Transverse colon (tissue), 3 donors: ENCODE measurements at regions not wholly inside any gene's neighbourhood (a gene's known extent, or its start where the extent isn't known, plus 50 kb on each side); places are given as distances from the start of the nearest gene placed in this dataset.

Source experiments
- CTCF ChIP-seq, 5 experiments: fragments of 200-600 bp in 3 of 5; fragments of 450-650 bp in 2 of 5; sonication (generic) in 3 of 5; IDR thresholded peaks; 1 replicate in 2 of 5; 2 replicates in 3 of 5; pipeline ENCODE4 v1.5.1; 2016 to 2017; ENCODE audit warnings: antibody characterized with exemption in 5 of 5, inconsistent platforms in 3 of 5, mild to moderate bottlenecking in 2 of 5, moderate library complexity in 1 of 5
- EP300 ChIP-seq: sonication (generic); formaldehyde crosslinking; IDR thresholded peaks from one replicate; pipeline ENCODE4 v1.6.1; 2017; ENCODE audit warnings: antibody characterized with exemption, low read depth

- TF ChIP-seq CTCF (IDR thresholded peaks at IDR 0.05) (no peak), EP300 (no peak)
These were observed 136.8 kb downstream of the RDH14 start for GRCh38 chr2:18423636-18424035.
